ENCODE measurements at regions not wholly inside any gene's neighbourhood (a gene's known extent, or its start where the extent isn't known, plus 50 kb on each side); places are given as distances from the start of the nearest gene placed in this dataset.

DNA sequence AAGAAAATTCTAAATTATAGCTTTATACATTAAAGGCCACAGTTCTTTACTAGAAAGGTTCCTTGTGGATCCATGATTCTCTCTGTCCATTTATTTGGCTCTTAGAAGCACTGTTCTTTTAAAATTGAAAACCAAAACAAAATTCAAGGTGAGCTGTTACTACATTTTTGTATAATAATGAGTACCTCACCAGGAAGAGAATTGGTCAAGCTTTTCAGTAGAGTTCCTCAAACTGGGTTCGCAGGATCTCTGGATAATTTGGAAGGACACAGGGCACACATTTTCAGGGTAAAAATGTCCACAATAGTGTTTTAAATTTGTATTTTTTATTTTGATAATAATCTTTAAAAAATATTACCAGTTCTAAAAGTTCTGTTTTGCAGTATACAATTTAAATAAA, 93.0 kb downstream of the PPP1R3A start:
- Histone ChIP-seq H3K27ac (ENCODE audit: low read depth, low read length) (no peak overlapping the region), H3K4me1 (ENCODE audit: control insufficient read depth, insufficient read depth, low read length) (peaks cover 27% of the 10 kb centered on the region), H3K27me3 (ENCODE audit: control insufficient read depth, insufficient read depth, low read length) (no peaks in the 10 kb centered on the region), H3K4me3 (ENCODE audit: low read depth, low read length) (no peak overlapping the region), H3K9me3 (ENCODE audit: control insufficient read depth, insufficient read depth, low read depth, low read length) (no peaks in the 10 kb centered on the region), H3K36me3 (ENCODE audit: control insufficient read depth, insufficient read depth, low read length) (no peaks in the 10 kb centered on the region), H3K9ac (ENCODE audit: low read length) (no peak overlapping the region)

DNA sequence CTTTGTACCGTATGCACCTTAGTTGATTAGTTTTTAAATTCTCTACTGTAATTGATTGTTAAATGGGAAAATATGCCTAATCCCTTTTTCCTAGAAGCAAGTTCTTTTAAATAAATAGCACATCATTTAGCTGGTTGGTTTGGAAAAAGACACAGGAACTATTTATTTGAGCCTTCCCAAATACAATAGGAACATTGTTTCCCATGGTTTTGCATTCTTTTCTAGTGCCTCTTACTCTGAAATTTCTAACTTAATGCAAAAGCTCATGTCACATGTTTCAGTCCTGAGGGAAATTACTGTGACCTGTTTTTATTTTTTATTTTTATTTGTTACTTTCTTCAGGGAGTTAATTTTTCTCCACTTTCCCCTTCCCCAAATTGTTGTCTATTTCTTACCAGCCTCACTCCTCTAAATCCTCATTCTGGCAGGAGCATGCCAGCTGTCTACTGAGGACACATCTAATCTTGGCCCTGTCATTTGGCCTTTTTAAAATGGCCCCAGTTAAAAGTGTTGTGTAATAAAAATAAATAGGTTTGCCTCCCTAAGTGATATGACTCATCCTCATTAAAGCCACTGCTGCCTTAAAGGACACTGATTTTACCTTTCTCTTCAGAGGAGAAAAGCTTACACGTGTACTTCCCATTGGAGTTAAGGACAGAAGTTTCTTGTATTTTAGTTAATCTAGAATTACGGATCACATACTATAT, 94.5 kb downstream of the PPP1R3A start:
- no peaks in the 10 kb centered on the region for H3K36me3 ChIP-seq (ENCODE audit: control insufficient read depth, insufficient read depth, low read length)
- no peak overlapping the region for H3K4me3 ChIP-seq (ENCODE audit: low read depth, low read length)
- H3K9ac ChIP-seq (ENCODE audit: low read length) = no peak overlapping the region
- H3K27ac ChIP-seq (ENCODE audit: low read depth, low read length) = no peak overlapping the region
- H3K9me3 ChIP-seq (ENCODE audit: control insufficient read depth, insufficient read depth, low read depth, low read length) = no peaks in the 10 kb centered on the region
- no peaks in the 10 kb centered on the region for H3K27me3 ChIP-seq (ENCODE audit: control insufficient read depth, insufficient read depth, low read length)
- H3K4me1 ChIP-seq (ENCODE audit: control insufficient read depth, insufficient read depth, low read length) = peaks cover 27% of the 10 kb centered on the region

DNA sequence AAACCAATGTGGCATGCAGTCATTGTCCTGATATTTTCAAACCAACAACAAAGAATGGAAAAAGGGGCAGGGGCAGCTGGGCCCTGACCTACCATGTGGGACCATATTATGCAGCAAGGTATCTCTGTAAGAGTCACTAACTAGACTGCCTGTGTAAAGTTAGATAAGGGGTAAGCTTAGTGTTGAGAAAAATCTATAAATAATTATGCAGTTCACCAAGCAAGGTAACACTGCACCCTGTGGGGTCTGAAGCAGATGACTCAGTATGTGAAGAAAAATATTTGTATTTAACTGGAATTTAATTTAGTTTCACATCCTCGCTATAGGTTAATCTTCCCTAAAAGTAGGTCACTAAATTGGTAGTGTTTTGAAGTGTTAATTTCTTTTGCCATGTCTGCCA, 99.3 kb downstream of the PPP1R3A start:
- Histone ChIP-seq H3K4me1 (ENCODE audit: control insufficient read depth, insufficient read depth, low read length) (peaks cover 8% of the 10 kb centered on the region), H3K9me3 (ENCODE audit: control insufficient read depth, insufficient read depth, low read depth, low read length) (no peaks in the 10 kb centered on the region), H3K4me3 (ENCODE audit: low read depth, low read length) (no peak overlapping the region), H3K36me3 (ENCODE audit: control insufficient read depth, insufficient read depth, low read length) (no peaks in the 10 kb centered on the region), H3K9ac (ENCODE audit: low read length) (no peak overlapping the region), H3K27me3 (ENCODE audit: control insufficient read depth, insufficient read depth, low read length) (no peaks in the 10 kb centered on the region), H3K27ac (ENCODE audit: low read depth, low read length) (no peak overlapping the region)

DNA sequence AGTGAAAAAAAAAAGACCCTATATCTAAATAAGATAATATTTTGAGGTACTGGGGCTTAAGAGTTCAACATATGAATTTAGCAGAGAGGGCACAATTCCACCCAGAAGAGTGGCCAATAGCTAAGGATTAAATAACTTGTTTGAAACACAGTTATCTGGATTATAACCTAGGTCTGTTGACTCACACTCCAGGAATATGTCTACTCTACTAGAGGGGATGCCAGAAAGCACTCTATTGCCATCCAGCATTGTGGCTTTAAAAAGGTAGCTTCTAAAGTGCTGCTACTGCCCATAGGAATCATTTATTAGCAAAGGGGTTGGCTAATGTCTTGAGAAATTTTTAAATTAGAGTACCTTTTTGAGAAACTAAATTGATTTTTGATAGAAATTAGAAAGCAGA, 102.2 kb downstream of the PPP1R3A start:
- Histone ChIP-seq H3K4me1 (ENCODE audit: control insufficient read depth, insufficient read depth, low read length) (no peaks in the 10 kb centered on the region), H3K4me3 (ENCODE audit: low read depth, low read length) (no peak overlapping the region), H3K36me3 (ENCODE audit: control insufficient read depth, insufficient read depth, low read length) (no peaks in the 10 kb centered on the region), H3K27me3 (ENCODE audit: control insufficient read depth, insufficient read depth, low read length) (no peaks in the 10 kb centered on the region), H3K27ac (ENCODE audit: low read depth, low read length) (no peak overlapping the region), H3K9ac (ENCODE audit: low read length) (no peak overlapping the region), H3K9me3 (ENCODE audit: control insufficient read depth, insufficient read depth, low read depth, low read length) (no peaks in the 10 kb centered on the region)

DNA sequence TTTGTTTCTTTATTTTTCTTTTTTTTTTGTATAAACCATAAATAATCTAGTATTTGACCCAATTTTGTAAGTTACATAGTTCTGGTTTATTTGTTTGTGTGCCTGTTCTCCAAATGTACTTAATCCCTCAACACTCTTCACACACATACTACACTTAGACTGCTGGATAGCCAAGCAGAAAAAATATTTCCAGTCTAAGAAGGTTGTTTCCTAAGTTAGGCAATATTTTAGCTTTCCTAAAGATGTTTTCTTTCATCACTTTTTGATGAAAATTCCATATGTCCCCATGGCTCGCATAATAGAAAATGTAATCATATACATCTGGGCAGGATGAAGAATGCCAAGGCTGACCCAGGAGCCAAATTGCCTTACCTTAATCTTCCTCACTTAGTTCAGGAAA, 105.3 kb downstream of the PPP1R3A start:
- Histone ChIP-seq H3K9ac (ENCODE audit: low read length) (no peak overlapping the region), H3K4me1 (ENCODE audit: control insufficient read depth, insufficient read depth, low read length) (no peaks in the 10 kb centered on the region), H3K36me3 (ENCODE audit: control insufficient read depth, insufficient read depth, low read length) (no peaks in the 10 kb centered on the region), H3K9me3 (ENCODE audit: control insufficient read depth, insufficient read depth, low read depth, low read length) (no peaks in the 10 kb centered on the region), H3K27me3 (ENCODE audit: control insufficient read depth, insufficient read depth, low read length) (no peaks in the 10 kb centered on the region), H3K4me3 (ENCODE audit: low read depth, low read length) (no peak overlapping the region), H3K27ac (ENCODE audit: low read depth, low read length) (no peak overlapping the region)

DNA sequence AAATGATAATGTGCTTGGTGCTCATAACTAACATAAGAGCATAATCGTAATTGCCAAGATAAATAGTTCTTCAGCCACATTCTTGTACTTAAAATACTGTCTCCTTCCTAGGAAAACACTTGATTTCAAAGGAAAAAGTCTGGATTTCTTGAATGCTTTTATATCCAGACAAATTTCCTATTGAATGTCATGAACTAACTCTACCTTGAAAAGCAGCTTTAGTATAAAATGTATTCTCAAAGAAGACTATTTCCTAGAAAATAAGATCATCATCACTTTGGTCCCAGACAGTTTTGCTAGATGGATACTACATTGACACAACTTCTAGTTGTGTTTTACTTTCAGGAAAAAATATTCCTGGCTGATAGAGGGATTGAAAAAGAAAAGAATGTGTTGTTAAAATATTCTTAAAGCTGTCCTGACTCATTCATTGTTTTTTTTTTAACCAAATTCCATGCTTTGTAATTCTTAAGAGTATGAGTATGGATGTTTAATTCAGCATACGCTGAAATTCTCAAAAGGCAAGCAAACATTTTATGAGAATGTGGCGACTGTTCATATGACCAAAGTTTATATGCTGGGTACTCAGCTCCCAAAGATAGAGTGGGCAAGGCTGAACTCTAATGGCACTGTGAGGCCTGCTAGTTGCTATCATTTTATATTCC, 106.1 kb downstream of the PPP1R3A start:
- Histone ChIP-seq H3K4me1 (ENCODE audit: control insufficient read depth, insufficient read depth, low read length) (no peaks in the 10 kb centered on the region), H3K9ac (ENCODE audit: low read length) (no peak overlapping the region), H3K9me3 (ENCODE audit: control insufficient read depth, insufficient read depth, low read depth, low read length) (no peaks in the 10 kb centered on the region), H3K27me3 (ENCODE audit: control insufficient read depth, insufficient read depth, low read length) (no peaks in the 10 kb centered on the region), H3K4me3 (ENCODE audit: low read depth, low read length) (no peak overlapping the region), H3K27ac (ENCODE audit: low read depth, low read length) (no peak overlapping the region), H3K36me3 (ENCODE audit: control insufficient read depth, insufficient read depth, low read length) (no peaks in the 10 kb centered on the region)

DNA sequence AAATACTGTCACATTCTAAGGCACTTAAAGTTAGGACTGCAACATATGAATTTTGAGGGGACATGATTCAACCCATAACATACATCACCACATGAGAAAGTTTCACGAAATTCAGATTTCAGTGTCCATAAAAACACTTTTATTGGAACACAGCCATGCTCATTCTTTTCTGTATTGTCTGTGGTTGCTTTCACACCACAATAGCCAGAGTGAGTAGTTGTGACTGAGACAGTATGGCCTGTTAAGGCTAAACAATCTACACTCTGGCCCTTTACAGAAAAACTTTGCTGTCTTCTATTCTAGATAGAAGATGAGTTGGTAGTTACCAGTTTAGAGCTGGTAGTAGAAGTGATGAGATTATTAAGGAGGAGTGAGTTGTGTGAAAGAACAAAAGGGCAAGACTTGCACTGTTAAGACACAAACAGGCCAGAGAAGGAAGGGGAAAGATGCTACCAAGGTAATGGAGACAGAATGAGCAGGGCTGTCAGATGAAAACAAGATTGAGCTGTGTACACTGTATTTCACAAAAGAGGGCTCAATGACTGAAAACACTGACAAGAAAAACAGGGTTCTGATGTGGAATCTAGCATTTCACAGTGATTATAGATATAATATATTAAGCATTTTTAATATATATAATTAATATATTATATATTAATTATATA, 108.6 kb downstream of the PPP1R3A start:
- Histone ChIP-seq H3K36me3 (ENCODE audit: control insufficient read depth, insufficient read depth, low read length) (no peaks in the 10 kb centered on the region), H3K27me3 (ENCODE audit: control insufficient read depth, insufficient read depth, low read length) (no peaks in the 10 kb centered on the region), H3K9ac (ENCODE audit: low read length) (no peak overlapping the region), H3K4me1 (ENCODE audit: control insufficient read depth, insufficient read depth, low read length) (no peaks in the 10 kb centered on the region), H3K9me3 (ENCODE audit: control insufficient read depth, insufficient read depth, low read depth, low read length) (no peaks in the 10 kb centered on the region), H3K27ac (ENCODE audit: low read depth, low read length) (no peak overlapping the region), H3K4me3 (ENCODE audit: low read depth, low read length) (no peak overlapping the region)

DNA sequence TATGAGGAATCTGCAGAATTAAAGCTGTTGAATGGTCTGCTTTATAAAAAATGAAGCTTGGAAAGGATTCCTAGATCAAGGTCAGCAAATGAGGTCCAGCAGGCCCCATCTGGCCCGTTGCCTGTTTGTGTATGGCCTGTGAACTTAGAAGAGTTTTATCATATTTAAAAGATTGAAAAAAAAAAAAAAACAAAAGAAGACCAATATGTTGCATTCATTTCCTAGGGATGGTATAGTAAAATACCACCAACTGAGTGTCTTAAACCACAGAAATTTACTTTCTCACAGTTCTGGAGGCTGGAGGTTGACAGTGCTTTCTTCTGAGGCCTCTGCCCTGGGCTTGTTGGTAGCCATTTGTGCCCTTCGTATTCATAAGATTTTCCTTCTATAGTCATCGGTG, 109.2 kb downstream of the PPP1R3A start:
- Histone ChIP-seq H3K36me3 (ENCODE audit: control insufficient read depth, insufficient read depth, low read length) (no peaks in the 10 kb centered on the region), H3K27ac (ENCODE audit: low read depth, low read length) (no peak overlapping the region), H3K9me3 (ENCODE audit: control insufficient read depth, insufficient read depth, low read depth, low read length) (no peaks in the 10 kb centered on the region), H3K4me3 (ENCODE audit: low read depth, low read length) (no peak overlapping the region), H3K27me3 (ENCODE audit: control insufficient read depth, insufficient read depth, low read length) (no peaks in the 10 kb centered on the region), H3K4me1 (ENCODE audit: control insufficient read depth, insufficient read depth, low read length) (no peaks in the 10 kb centered on the region), H3K9ac (ENCODE audit: low read length) (no peak overlapping the region)

DNA sequence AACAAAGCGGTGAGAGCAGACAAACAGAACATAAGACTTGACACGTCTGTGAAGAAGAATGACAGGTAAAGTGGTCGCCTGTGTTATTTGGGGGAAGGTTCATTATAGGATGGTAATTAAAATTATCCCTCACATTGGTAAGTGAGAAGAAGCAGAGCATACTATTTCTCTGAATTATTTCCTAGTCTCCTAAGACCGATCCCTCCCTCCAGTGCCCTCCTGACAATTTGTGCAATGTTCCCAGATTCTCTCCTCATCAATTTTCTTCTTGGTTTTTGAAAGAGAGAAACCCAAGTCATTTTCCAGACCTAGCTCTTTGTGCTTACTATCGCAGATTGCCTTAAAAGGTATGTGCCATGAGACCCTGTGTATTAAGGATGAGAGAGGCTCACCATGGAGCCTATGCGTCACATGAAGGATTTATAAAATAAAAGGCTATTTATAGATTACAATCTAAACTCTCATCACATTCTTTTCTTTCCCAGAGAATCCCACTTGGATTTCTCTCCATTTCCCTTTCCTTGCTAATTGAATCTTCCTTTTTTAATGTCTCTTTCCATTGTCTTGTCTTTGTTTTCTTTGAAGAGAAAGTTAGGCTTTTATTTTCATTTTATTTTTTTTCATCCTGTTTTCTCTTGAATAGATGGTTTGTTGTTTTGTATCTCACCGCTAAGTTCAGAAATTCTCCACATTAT, 112.0 kb downstream of the PPP1R3A start:
- Histone ChIP-seq H3K4me1 (ENCODE audit: control insufficient read depth, insufficient read depth, low read length) (no peaks in the 10 kb centered on the region), H3K9ac (ENCODE audit: low read length) (no peak overlapping the region), H3K27ac (ENCODE audit: low read depth, low read length) (no peak overlapping the region), H3K9me3 (ENCODE audit: control insufficient read depth, insufficient read depth, low read depth, low read length) (no peaks in the 10 kb centered on the region), H3K4me3 (ENCODE audit: low read depth, low read length) (no peak overlapping the region), H3K36me3 (ENCODE audit: control insufficient read depth, insufficient read depth, low read length) (no peaks in the 10 kb centered on the region), H3K27me3 (ENCODE audit: control insufficient read depth, insufficient read depth, low read length) (no peaks in the 10 kb centered on the region)

DNA sequence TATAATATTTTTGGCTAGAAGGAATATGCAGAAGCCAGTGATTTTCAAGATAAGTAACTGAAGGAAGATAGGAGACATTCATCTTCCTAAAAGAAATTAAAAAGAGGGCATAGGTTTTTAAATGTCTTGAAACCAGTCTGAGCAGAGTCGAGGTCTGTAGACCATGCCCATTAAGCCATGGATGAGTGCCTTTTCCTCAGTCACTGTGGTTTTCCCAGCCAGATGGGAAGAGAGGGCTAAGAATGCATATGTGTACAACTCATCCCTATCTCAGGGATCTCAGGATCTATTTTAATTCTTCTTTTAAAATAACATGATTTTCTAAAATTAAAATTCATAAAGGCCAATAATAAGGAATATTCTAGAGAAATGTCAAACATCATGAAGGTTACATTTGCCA, 112.8 kb downstream of the PPP1R3A start:
- Histone ChIP-seq H3K27me3 (ENCODE audit: control insufficient read depth, insufficient read depth, low read length) (no peaks in the 10 kb centered on the region), H3K4me3 (ENCODE audit: low read depth, low read length) (no peak overlapping the region), H3K36me3 (ENCODE audit: control insufficient read depth, insufficient read depth, low read length) (no peaks in the 10 kb centered on the region), H3K9me3 (ENCODE audit: control insufficient read depth, insufficient read depth, low read depth, low read length) (no peaks in the 10 kb centered on the region), H3K27ac (ENCODE audit: low read depth, low read length) (no peak overlapping the region), H3K9ac (ENCODE audit: low read length) (no peak overlapping the region), H3K4me1 (ENCODE audit: control insufficient read depth, insufficient read depth, low read length) (no peaks in the 10 kb centered on the region)

Measured in HUES6 (cell line).